ENCODE measurements at regions not wholly inside any gene's neighbourhood (a gene's known extent, or its start where the extent isn't known, plus 50 kb on each side); places are given as distances from the start of the nearest gene placed in this dataset.
"Not testable (repeated sequence)": the region's sequence is repeated elsewhere in the genome, so short reads cannot be mapped to it uniquely, and the experiment has no call there.

DNA sequence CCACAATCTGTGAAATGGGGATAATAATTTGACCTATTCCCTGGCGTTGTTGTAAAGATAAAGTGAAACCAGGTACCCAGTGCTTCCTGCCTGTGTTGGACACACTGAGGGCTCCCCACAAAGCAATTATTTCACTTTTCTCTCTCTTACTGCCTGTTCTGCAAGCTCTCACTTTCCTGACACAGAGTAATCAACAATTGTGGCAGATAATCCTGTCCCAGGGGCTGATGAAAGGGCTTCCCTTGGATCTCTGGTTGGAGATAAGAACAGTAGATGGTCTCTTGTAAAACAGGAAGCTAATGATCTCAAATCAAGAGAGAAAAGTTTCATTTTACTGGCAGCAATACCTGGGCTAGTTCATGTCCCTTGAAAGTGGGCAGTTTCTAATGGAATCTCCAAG is 190.4 kb upstream of the EPHA4 start:
- DNase-seq (ENCODE audit: low spot score) = no peak

DNA sequence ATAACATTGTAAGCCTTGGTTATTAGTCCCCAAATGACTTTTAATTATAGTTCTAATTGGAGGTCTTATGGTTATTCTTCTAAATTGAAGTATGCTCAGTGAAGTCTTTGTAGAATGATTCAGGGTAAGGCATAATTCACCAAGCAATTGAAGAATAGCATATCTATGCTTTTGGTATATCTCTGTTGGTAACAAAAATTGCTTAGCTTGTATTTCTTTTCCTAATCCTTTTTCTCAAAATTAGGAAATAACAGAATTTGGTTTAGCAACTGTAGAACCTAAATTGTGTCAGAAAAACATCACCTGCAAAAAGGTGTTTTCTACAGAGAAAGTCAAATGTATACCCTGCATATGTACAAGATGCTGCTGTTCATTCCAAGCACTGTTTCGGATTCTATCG is 189.2 kb upstream of the EPHA4 start:
- no peak for DNase-seq (ENCODE audit: low spot score)

DNA sequence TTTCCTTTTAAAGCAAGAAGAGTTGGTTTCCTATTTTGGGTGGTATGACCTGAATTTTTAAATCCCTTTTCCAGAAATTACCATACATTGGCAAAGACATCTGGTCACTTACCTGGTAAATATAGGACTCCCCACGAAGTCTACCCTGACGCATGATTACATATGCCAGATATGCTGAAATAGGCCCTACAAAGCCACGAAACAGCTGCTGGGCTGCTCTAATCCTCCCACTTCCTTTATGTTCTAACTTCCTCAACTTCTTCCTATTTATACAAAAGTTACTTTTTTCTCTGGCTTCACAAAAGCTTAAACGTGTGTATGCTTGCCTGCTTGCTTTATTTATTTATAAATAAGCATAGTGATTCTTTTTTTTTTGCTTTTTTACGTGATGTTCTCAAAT is 186.0 kb upstream of the EPHA4 start:
- no peak for DNase-seq (ENCODE audit: low spot score)

DNA sequence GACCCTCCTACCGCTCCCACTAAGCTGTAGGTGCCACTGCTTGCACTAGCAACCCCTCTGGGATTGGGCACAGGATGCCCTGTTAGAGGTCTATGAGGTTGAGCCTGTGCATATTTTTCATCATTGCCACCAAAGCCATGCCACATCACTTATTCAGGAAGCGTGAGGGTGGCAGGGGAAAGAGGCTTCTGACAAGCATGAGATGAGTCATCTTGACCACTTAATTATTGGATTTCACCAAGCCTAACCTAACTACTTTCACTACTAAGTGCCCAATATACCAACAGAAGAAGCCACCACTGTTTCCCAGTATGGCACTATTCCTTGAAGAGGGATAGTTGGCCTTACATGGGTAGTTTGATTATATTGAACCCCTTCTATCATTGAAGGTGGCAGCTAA is 181.3 kb upstream of the EPHA4 start:
- no peak for DNase-seq (ENCODE audit: low spot score)

DNA sequence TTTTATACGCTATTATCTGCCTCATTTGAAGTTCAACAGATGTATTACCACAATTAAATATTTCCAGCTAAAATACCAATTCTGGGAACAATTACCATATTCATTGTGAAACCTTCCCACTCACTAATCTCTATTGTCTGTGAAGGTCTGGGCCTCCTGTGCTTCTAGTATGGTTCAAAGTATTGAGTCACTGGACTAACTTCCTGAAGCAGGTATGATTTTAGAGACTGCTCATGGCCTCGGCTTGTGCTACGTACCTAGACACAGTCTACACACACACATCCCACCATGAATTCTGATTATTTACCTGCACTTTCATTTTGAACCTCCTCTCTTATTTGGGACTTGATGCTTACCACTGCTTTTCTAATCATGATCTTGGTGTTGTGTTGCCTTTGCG is 180.7 kb upstream of the EPHA4 start:
- no peak for DNase-seq (ENCODE audit: low spot score)

DNA sequence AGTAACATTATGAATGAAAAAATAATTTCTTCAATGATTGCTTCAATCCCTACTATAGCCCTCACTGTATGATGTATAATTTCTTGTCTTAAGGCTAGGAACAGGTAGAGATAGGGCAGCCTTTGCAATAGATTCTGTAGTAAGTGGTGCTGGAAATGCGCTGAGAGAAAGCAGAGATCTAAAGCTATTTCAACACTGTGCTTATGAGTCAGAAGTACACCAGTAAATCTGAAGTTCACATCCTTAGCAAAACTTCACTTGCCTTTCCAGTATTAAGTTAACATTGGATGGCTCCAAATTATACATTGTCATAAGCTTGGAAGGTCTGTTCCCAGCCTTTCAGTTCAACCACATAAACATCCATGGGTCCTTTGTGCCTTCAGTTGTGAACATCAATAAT is 178.2 kb upstream of the EPHA4 start:
- no peak for DNase-seq (ENCODE audit: low spot score)

DNA sequence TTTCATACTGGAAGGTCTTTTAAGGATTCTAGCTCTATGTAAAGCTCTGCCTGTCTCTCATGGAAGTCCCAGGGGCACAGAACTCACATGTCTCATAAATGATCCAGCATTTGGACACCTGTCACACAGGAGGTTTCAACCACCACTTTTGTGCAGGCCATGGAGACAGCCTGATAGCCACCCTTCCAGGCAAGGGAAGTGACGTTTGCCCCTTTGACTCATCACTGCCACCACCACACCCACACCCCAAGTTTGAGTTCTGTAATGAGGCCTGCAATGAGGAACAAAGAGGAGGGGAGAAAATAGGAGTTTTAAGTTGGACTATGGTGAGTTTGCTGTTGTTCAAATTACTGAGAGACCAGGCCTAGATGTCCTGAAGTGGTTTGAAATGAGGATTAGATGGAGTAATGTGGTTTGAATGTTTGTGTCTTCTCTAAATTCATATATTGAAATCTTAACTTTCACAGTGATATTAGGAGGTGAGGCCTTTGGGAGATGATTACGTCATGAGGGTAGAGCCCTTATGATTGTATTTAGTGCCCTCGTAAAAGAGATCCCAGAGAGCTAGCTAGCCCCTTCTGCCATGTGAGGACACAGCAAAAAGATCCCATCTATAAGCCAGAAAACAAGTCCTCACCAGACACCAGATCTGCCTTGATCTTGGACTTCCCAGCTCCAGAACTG is 175.3 kb upstream of the EPHA4 start:
- DNase-seq (ENCODE audit: low spot score) = no peak

DNA sequence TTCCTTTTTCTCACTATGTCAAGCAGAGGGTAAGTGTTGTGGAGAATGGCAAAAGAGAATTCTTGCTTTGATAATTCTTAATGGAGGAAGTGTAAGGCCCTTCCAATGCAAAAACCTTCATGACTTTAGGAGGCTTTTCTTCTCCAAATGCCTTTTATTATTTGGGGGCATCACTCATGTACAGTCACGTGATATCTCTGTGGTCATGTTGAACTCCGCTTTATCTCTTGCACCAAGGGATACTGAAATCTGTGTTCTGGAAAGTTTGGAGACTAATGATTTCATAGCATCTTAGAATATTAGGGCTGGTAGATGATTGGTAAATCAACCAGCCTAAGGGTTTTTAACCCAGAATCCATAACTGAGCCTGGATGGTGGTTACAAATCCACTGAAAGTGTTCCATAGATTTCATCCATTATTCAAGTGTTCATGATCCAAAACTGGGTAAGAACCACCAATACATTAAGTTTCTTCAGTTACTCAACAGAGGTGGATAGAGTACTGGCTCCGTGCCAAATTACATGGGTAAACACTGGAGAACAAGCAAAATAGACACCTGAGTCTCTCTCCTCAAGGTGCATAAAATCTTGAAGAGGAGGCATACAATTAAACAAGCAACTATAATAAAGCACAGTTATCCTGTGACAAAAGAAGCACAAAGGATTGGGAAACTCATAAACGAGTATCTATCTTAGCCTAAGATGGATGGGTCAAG is 169.6 kb upstream of the EPHA4 start:
- DNase-seq (ENCODE audit: low spot score) = no peak

DNA sequence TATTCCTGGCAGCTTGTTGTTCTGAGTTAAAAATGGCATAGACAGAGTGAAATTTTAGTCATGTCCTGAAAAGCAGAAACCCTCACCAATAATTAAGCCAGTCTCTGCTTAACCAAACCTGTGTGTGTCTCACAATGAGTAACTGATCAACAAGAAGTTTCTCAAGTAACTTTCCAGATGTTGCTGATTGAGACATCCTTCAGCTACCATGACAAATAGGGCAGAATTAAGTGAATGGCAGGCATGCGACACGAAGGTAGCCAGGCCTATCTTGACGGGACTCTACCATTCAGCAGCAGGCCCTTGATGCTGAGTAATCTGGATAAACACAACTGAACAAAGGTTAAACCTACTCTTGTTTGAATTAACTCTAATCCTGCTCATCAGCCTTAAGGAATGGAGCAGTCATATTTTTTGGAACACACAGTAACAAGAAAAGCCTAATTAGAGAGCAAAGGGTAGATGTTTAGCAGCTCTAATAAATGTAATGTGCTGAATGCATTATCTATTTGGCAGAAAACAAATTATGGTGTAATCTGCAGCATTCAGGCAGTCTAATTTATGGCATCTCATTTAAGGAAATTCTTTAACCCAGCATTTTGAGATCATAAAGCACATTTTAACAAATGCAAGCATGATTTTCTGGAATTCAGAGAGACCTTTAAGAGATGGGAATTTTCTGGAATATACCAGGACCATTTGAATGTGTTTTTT is 159.5 kb upstream of the EPHA4 start:
- no peak for DNase-seq (ENCODE audit: low spot score)

DNA sequence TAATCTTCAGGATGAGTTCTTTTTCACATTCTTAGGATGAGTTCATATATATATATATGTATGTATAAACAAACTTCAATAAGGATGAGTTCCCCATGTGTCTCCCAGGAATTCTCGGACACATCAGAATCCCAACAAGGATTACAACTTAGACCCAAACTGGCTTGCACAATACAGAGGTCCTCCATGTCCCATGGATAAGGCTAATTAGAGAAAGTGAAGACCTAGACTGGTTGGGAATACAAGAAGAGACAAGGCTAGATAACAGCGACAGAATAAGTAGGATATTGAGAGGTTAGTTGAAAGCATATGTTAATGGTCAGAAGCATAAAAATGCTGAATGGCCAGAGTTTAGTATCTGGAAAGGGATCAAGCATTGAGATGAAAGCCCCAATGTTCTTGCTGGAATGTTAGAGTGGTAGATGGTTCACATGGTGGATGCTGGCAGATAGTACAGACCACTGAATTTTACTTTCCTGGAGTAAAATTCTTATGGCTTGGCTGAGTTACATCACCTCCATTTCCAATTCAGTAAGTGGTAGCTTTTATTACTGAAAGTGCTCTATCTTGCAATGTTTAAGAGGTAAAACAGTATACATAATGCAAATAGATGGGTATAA is 154.9 kb upstream of the EPHA4 start:
- no peak for DNase-seq (ENCODE audit: low spot score)

DNA sequence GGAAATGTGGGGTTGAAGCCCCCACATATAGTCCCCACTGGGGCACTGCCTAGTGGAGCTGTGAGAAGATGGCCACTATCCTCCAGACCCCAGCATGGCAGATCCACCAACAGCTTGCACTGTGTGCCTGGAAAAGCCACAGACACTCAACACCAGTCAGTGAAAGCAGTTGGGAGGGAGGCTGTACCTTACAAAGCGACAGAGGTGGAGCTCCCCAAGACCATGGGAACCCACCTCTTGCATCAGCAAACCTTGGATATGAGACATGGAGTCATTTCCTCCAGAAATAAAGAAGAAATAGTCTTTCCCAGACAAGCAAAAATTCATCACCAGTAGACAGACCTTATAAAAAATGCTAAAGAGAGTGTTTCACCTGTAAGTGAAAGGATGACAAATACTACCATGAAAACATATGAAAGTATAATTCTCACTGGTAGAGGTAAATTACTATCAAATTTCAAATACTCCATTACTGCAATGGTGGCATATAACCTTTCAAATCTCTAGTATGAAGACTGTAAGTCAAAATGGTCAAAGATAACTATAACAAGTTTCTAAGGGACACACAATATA is 152.6 kb upstream of the EPHA4 start:
- no peak for DNase-seq (ENCODE audit: low spot score)

DNA sequence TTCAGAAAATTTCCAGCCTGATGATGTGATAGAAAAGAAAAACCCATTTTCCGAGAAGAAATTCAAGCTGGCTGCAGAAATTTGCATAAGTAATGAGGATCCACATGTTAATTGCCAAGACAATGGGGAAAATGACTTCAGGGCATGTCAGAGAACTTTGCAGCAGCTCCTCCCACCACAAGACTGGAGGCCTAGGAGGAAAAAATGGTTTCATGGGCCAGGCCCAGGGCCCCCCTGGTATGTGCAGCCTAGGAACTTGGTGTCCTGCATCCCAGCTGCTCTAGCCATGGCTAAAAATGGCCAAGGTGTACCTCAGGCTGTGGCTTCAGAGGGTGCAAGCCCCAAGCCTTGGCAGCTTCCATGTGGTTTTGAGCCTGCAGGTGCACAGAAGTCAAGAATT is 152.0 kb upstream of the EPHA4 start:
- DNase-seq (ENCODE audit: low spot score) = not testable (repeated sequence)

DNA sequence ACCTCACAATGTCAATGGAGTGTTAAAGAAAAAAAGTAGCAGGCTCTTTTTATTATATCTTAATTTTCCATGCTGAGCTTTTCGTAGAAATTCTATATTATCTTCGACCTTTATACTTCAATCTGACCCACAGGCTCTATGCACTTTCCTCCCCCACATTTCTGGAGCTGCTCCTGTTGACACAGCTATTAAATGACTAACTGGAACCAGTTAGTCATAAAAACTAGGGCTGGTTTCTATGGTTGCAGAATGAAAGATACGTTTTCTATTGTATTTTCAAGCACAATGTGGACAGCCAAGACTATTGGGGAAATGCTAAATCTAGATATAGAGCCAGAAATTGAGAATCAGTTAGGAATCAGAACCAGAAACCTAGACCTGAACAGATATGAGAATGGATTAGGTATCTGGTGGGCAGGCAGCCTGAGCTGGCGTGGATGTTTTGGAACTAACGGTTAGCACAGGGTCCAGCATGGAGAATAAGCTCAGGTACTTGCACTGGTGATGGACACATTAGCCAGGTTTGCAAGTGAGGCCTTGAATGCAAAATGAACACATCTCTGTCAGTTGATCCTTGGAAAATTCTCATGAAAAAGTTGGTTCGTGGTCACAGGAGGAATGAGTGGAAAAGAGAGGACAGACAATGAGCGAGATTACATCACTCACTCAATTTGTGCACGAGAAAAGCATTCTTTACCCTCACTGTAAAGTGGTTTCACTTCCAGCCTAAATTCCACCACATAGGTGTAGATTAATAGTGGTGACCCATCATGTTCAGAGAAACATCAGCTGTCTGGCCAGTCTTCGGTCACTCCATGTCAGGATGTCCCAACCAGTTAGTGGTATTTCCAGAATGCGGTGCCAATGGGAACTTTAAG is 144.6 kb upstream of the EPHA4 start:
- DNase-seq (ENCODE audit: low spot score) = peak; percentile 16

DNA sequence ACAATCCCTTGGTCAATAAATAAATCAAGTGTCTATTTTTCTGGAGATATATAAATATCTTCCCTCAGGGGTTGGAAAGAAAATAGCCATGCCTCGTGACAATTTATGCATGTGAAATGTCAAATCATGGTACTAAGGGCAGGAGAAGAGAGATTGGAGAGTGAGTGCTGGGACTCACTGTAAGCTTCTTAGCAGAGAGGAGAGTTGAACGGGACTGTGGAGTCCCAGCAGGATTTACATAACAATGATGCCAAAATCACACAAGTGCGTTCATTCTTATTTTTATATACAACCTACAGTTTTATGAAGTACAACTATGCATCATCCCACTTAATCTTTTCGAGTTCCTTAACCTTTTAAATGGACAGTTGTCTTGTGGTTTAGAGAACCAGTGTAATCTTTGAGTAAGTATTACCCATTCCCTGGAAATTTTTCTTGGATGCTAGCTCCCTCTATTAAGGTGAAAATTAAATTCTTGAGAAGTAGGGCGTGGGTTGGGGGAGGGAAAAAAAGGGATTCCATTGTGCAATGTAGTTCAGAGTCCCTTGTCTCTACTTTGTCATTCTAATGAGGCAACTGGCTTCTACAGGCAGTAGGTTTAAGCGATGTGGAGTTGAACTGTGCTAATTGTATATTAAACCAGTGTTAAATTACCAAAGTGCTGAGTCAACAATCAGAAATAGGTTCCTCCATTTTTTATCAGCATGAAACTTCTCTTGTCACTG is 143.6 kb upstream of the EPHA4 start:
- DNase-seq (ENCODE audit: low spot score) = no peak

DNA sequence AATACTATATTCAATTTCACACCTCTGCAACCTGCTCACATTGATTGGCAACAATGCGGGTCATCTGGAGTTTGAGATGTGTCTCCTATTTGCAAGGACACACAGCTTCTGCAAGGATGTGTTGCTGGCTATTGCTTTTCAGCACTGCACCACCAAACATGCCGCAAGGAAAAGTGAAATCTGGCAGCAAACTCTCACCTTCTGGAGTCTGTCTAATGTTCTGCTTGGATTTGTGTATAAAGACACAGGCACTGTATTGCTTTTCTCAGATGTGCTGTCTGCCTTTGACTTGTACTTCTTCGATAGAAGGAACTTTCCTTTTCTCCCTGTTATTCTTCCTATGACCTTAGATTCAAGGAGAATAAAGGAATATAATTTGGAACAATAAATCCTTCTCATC is 138.6 kb upstream of the EPHA4 start:
- no peak for DNase-seq (ENCODE audit: low spot score)

DNA sequence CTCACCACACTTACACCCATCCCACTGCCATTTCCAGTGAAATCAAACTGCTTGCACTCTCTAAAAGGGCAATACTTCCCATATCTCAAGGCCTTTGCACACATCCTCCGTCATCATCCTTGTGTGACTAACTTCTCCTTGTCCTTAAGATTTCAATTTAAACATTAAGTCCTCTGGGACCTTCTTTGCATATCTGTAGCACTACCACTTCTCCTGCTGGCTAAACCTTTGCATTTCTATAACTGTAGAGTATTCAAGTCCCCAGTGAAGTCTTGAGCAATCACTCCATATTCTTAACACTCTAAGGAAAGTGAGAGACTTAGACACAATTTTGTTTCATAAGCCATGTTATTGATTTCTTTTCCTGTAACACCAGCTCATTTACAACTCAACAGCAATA is 136.8 kb upstream of the EPHA4 start:
- no peak for DNase-seq (ENCODE audit: low spot score)

DNA sequence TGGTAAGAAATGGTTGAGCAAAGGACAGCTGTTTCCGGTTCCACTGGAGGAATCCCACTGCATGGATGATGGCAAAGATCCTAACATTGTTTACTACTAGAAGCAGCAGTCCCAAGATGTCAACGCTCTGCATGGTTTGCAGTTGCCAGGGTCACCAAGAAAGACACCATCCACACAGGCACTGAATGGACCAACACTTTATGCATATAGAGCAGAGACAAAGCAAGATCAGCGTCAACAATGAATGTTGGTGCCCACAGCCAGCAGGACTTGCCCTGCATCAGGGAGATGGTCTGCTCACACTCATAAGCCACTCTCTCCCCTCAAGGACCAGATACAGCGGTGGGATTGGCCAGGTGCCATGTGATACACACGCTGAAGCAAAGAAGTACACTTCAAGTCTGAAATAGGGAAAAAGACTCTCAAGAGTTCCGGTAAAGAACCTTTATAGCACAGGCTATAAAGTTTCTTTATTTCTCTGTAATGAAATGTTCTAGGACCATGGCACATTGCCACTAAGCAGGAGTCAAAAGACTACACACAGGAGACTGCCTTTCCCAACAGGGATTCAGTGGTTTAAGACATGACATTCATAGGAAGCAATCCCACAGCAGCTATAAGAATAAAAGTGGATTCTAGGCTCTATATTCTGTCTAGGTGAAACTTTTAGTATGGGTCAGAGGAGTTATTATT is 133.2 kb upstream of the EPHA4 start:
- no peak for DNase-seq (ENCODE audit: low spot score)

DNA sequence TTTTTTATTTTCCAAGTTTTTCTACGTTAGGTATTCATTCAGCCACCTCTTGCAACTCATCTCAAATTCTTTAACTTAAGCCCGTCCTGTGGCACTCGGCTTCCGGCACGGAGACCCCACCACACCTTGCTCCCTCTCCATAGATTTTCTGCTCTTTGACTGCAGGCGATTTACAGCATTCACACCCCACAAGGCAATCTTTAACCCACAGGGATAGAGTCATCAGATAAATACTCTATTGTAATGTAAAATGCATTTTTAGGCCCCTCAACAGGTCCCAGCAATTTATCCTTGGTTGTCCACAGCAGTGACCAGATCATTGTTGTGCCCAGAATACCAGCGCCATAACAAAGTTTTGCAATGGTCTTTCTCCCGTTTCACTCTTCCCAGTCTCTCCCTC is 132.3 kb upstream of the EPHA4 start:
- DNase-seq (ENCODE audit: low spot score) = no peak

DNA sequence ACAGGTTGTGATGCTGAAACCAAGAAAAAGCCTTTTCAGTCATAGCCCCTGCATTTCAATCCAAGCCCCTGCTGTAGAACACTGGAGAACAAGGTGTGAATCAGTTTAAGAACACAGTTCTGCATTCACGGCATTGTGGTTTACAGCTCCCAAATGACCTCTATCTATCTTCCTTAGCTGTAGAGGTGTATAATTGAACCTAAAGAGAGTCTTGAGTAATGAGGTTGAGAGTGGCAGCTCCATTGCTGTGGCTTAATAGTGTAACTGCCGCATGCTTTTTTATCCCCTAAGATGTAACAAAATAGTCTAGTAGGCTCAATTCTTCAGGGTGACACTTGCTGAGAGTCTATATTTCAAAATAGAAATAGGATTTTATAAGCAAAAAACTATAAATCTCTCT is 121.3 kb upstream of the EPHA4 start:
- no peak for DNase-seq (ENCODE audit: low spot score)

DNA sequence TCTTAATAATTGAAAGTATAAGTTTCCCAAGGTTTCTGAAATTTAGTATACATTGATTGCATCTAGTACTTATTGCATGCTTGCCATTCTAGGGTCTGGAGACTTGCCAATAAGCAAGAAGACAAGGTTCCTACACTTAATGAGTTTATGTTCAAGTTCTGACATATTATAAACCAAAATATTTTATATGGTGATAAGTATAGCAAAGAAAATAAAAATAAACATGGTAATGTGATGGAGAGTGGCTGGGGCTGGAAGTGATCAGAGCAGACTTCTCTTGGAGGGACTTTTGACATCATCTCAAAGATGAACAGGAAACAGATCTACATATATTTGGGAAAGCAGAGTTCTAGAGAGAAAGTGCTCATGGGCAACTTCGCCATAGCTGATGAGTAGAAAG is 119.5 kb upstream of the EPHA4 start:
- DNase-seq (ENCODE audit: low spot score) = no peak

Data from AG08396 (cell line).